HL-60 (cell line): ENCODE measurements at regions not wholly inside any gene's neighbourhood (a gene's known extent, or its start where the extent isn't known, plus 50 kb on each side); places are given as distances from the start of the nearest gene placed in this dataset.

Experiments
- DNase-seq, 2 experiments: peaks; one replicate each; pipeline ENCODE4 v3.0.0-alpha.2; 2010 to 2020; ENCODE audit warnings: low read depth in 1 of 2, low spot score in 1 of 2
- H3K27ac ChIP-seq: fragments of 250-450 bp; sonication (Bioruptor Pico); replicated peaks from 2 replicates; pipeline ENCODE4 v1.5.1; 2020; ENCODE audit warnings: mild to moderate bottlenecking, moderate library complexity
- H3K27me3 ChIP-seq: fragments of 250-450 bp; sonication (Bioruptor Pico); 2 replicates; pipeline ENCODE4 v1.5.1; 2021; ENCODE audit warnings: mild to moderate bottlenecking, moderate library complexity; ENCODE audit not compliant: insufficient read depth, poor library complexity, severe bottlenecking
- H3K4me3 ChIP-seq: replicated peaks from 2 replicates; pipeline ENCODE4 v1.5.1; 2011; ENCODE audit warnings: mild to moderate bottlenecking, control low read depth, low read length; ENCODE audit not compliant: insufficient read depth
- CTCF ChIP-seq: IDR thresholded peaks from one replicate; pipeline ENCODE4 v1.5.1; 2011; ENCODE audit warnings: low read length, control low read depth, inconsistent platforms; ENCODE audit not compliant: insufficient read depth
- GABPA ChIP-seq: IDR thresholded peaks from 2 replicates; pipeline ENCODE4 v1.6.1; 2012; ENCODE audit warnings: low read depth
- POLR2AphosphoS5 ChIP-seq: IDR thresholded peaks from 2 replicates; pipeline ENCODE4 v1.6.1; 2012; ENCODE audit warnings: low read depth
- REST ChIP-seq: IDR thresholded peaks from 2 replicates; pipeline ENCODE4 v1.6.1; 2012; ENCODE audit warnings: low read depth; ENCODE audit not compliant: insufficient replicate concordance
- SPI1 ChIP-seq: IDR thresholded peaks from 2 replicates; pipeline ENCODE4 v1.6.1; 2012; ENCODE audit warnings: low read depth, mild to moderate bottlenecking, borderline replicate concordance

GRCh38 chrX:39759526-39760224 is 338.1 kb downstream of the BCOR start:
- no peak for DNase-seq
- no peaks in the 10 kb centered on the region for H3K27me3 ChIP-seq
- H3K27ac ChIP-seq, result no peak overlapping the region
- no peak overlapping the region for H3K4me3 ChIP-seq
- no peak for TF ChIP-seq POLR2AphosphoS5
- no peak for TF ChIP-seq CTCF
- no peak for TF ChIP-seq REST
- TF ChIP-seq SPI1, result no peak
- TF ChIP-seq GABPA, result no peak

GRCh38 chrX:39760930-39761329 is 336.8 kb downstream of the BCOR start:
- H3K27ac ChIP-seq, result no peak overlapping the region
- H3K4me3 ChIP-seq, result no peak overlapping the region
- no peaks in the 10 kb centered on the region for H3K27me3 ChIP-seq
- no peak for DNase-seq
- TF ChIP-seq REST (no peak), POLR2AphosphoS5 (no peak), CTCF (no peak), GABPA (no peak), SPI1 (no peak)

- DNase-seq, result no peak
These were observed 335.4 kb downstream of the BCOR start for GRCh38 chrX:39762266-39762841.

More at GRCh38 chrX:39762266-39762841, 335.4 kb downstream of the BCOR start:
- no peak for TF ChIP-seq CTCF
- TF ChIP-seq SPI1, result no peak
- TF ChIP-seq REST, result no peak
- no peak for TF ChIP-seq POLR2AphosphoS5
- TF ChIP-seq GABPA, result no peak
- no peak overlapping the region for H3K27ac ChIP-seq
- no peak overlapping the region for H3K4me3 ChIP-seq
- no peaks in the 10 kb centered on the region for H3K27me3 ChIP-seq
